ENCODE measurements at regions not wholly inside any gene's neighbourhood (a gene's known extent, or its start where the extent isn't known, plus 50 kb on each side); places are given as distances from the start of the nearest gene placed in this dataset.

DNA sequence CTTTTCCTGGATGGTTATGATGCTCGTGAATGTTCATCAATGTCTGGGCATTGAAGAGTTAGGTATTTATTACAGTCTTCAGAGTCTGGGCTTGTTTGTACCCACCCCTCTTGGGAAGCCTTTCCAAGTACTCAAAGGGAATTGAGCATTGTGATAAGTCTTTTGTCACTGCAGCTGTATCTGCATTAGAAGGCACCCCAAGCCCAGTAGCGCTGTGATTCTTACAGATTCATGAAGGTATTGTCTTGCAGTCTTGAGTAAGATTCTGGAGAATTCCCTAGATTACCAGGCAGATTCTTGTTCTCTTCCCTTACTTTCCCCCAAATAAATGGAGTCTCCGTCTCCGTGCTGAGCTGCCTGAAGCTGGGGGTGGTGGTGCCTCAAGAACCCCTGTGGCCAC lies 173.4 kb upstream of the HUWE1 start (continued):
- no peak for TF ChIP-seq EZH2phosphoT487 (IDR thresholded peaks at IDR 0.05; ENCODE audit: unreplicated experiment)
- no peak for TF ChIP-seq ZNF114 (CRISPR knock-in tag; IDR thresholded peaks at IDR 0.05)
- no peak for TF ChIP-seq EZH2 (IDR thresholded peaks at IDR 0.05; ENCODE audit: low read depth, unreplicated experiment)
- TF ChIP-seq ZNF331 (CRISPR knock-in tag; IDR thresholded peaks at IDR 0.05; ENCODE audit: low read depth) = no peak
- no peak for TF ChIP-seq CREB1 (CRISPR knock-in tag; IDR thresholded peaks at IDR 0.05; ENCODE audit: low read depth)
- no peak for TF ChIP-seq JUNB (IDR thresholded peaks at IDR 0.05; ENCODE audit: unreplicated experiment)
- TF ChIP-seq, protein P1, sequence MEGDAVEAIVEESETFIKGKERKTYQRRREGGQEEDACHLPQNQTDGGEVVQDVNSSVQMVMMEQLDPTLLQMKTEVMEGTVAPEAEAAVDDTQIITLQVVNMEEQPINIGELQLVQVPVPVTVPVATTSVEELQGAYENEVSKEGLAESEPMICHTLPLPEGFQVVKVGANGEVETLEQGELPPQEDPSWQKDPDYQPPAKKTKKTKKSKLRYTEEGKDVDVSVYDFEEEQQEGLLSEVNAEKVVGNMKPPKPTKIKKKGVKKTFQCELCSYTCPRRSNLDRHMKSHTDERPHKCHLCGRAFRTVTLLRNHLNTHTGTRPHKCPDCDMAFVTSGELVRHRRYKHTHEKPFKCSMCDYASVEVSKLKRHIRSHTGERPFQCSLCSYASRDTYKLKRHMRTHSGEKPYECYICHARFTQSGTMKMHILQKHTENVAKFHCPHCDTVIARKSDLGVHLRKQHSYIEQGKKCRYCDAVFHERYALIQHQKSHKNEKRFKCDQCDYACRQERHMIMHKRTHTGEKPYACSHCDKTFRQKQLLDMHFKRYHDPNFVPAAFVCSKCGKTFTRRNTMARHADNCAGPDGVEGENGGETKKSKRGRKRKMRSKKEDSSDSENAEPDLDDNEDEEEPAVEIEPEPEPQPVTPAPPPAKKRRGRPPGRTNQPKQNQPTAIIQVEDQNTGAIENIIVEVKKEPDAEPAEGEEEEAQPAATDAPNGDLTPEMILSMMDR (conservative IDR thresholded peaks at IDR 0.05; ENCODE audit: low read depth in 2 of 2) = no peak

DNA sequence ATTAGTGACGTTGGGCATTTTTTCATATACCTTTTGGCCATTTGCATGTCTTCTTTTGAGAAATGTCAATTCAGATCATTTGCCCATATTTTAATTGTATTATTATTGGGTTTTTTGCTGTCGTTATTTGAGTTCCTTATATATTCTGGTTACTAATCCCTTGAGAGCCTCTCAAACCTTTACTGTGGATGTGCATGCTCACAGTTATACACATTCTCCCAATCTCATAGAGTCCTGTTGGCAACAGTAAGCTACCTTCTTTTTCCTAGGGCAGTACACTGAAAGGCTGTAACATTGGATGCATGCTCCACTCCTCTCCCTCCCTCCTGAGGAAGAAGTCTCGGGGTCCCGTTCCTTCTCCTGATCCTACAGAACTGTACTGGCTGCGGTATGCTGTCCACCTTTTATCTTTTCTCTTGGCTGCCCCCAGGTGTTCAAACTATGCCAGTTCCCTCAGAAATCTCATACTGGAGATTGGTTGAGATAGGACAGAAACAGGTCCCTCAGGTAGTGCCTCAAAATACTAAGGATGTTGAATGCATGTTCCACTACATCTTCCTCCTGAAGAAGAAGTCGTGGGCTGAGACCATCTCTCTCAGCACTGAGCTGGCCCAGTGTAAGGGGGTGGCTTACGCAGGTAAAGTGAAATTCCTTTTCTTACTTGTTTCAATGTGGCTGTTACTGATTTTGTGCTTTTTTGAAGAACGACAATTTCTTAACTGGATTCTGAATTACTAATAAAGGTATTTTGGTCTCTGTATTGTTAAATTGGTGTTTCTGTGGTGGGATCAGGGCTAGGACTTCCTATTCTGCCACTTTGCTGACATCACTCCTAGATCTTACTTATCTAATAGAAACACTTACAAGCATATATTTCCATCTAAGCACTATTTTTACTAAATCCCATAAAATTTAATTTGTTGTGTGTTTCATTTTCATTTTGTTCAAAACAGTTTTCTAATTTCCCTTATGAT lies 145.4 kb upstream of the HUWE1 start:
- Histone ChIP-seq H3K4me3 (no peak overlapping the region), H3K36me3 (ENCODE audit: insufficient read depth) (no peaks in the 10 kb centered on the region), H3K27ac (ENCODE audit: low read depth) (no peak overlapping the region), H4K20me1 (replicated peaks; ENCODE audit: insufficient read depth) (no peaks in the 10 kb centered on the region), H3K9me2 (ENCODE audit: insufficient read depth) (no peaks in the 10 kb centered on the region), H2AFZ (no peak overlapping the region), H3K79me2 (replicated peaks; ENCODE audit: insufficient read depth) (no peaks in the 10 kb centered on the region), H3K4me2 (no peak overlapping the region), H3K27me3 (ENCODE audit: insufficient read depth) (no peaks in the 10 kb centered on the region), H3F3A (replicated peaks; ENCODE audit: low read depth) (no peaks in the 10 kb centered on the region), H3K4me1 (ENCODE audit: insufficient read depth) (no peaks in the 10 kb centered on the region)
- no peak for TF ChIP-seq STAT1 (IDR thresholded peaks at IDR 0.05; ENCODE audit: unreplicated experiment)
- TF ChIP-seq, protein P1 (conservative IDR thresholded peaks at IDR 0.05; ENCODE audit: low read depth in 2 of 2) = peak; percentile 50 to 60
- Mint-ChIP-seq H3K4me1 (no peaks in the 10 kb centered on the region), H3K27ac (no peak overlapping the region), H3K4me3 (no peak overlapping the region), H3K36me3 (ENCODE audit: low read depth) (no peaks in the 10 kb centered on the region), H3K27me3 (ENCODE audit: insufficient read depth, low read depth, poor library complexity) (no peaks in the 10 kb centered on the region), H3K9me3 (no peaks in the 10 kb centered on the region)
- DNase-seq (ENCODE audit: low spot score) (peak; percentile 74), ATAC-seq (peak; percentile 91)

DNA sequence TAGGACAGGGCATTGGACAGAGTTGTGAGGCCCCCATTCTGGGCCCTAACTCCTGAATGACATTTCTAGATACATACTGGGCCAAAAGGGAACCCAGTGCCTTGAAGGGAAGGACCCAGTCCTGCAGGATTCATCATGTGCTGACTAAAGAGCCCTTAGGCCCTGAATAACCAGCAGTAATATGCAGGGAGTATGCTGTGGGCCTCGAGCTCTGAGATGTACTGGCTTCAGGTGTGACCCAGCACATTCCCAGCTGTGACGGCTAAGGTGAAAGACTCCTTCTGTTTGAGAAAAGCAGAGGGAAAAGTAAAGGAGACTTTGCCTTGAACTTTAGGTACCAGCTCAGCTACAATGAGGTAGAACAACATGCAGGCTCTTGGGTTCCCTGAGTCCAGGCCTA lies 138.2 kb upstream of the HUWE1 start:
- DNase-seq (ENCODE audit: low spot score) = no peak
- no peak overlapping the region for H3K4me3 ChIP-seq
- TF ChIP-seq, protein P2, sequence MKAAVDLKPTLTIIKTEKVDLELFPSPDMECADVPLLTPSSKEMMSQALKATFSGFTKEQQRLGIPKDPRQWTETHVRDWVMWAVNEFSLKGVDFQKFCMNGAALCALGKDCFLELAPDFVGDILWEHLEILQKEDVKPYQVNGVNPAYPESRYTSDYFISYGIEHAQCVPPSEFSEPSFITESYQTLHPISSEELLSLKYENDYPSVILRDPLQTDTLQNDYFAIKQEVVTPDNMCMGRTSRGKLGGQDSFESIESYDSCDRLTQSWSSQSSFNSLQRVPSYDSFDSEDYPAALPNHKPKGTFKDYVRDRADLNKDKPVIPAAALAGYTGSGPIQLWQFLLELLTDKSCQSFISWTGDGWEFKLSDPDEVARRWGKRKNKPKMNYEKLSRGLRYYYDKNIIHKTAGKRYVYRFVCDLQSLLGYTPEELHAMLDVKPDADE (IDR thresholded peaks at IDR 0.05) = no peak
- TF ChIP-seq STAT1 (IDR thresholded peaks at IDR 0.05; ENCODE audit: unreplicated experiment) (no peak), EZH2phosphoT487 (IDR thresholded peaks at IDR 0.05; ENCODE audit: unreplicated experiment) (no peak), CREB1 (CRISPR knock-in tag; IDR thresholded peaks at IDR 0.05; ENCODE audit: low read depth) (no peak)
- TF ChIP-seq, protein P1 (conservative IDR thresholded peaks at IDR 0.05; ENCODE audit: low read depth in 2 of 2) = no peak

More for the DNA sequence above, 138.2 kb upstream of the HUWE1 start:
- no peak overlapping the region for H3K27ac Mint-ChIP-seq
- Histone ChIP-seq H3K27ac (ENCODE audit: low read depth) (no peak overlapping the region), H3K4me2 (no peak overlapping the region), H3K4me1 (ENCODE audit: insufficient read depth) (no peaks in the 10 kb centered on the region), H3K79me2 (replicated peaks; ENCODE audit: insufficient read depth) (no peaks in the 10 kb centered on the region), H3K27me3 (ENCODE audit: insufficient read depth) (no peaks in the 10 kb centered on the region), H3K36me3 (ENCODE audit: insufficient read depth) (no peaks in the 10 kb centered on the region), H4K20me1 (replicated peaks; ENCODE audit: insufficient read depth) (no peaks in the 10 kb centered on the region), H2AFZ (no peak overlapping the region), H3K9me2 (ENCODE audit: insufficient read depth) (no peaks in the 10 kb centered on the region), H3F3A (replicated peaks; ENCODE audit: low read depth) (no peaks in the 10 kb centered on the region)
- ATAC-seq = no peak
- H3K9me3 Mint-ChIP-seq = no peaks in the 10 kb centered on the region
- H3K4me1 Mint-ChIP-seq = no peaks in the 10 kb centered on the region
- no peak overlapping the region for H3K4me3 Mint-ChIP-seq
- no peaks in the 10 kb centered on the region for H3K27me3 Mint-ChIP-seq (ENCODE audit: insufficient read depth, low read depth, poor library complexity)
- H3K36me3 Mint-ChIP-seq (ENCODE audit: low read depth) = no peaks in the 10 kb centered on the region
